CD14-positive monocyte (primary cell): ENCODE measurements at regions not wholly inside any gene's neighbourhood (a gene's known extent, or its start where the extent isn't known, plus 50 kb on each side); places are given as distances from the start of the nearest gene placed in this dataset.

Experiments
- DNase-seq, 3 donors: peaks; one replicate each; pipeline ENCODE4 v3.0.0-alpha.2; 2011 to 2022
- H2AFZ ChIP-seq: 2 replicates; pipeline ENCODE4 v1.6.0; 2012; ENCODE audit warnings: mild to moderate bottlenecking, low read depth, low read length, inconsistent platforms; ENCODE audit not compliant: insufficient read depth, poor library complexity, severe bottlenecking
- H3K27ac ChIP-seq, 2 donors: 1 replicate in 1 of 2; 2 replicates in 1 of 2; pipeline ENCODE4 v1.5.1; 2012 to 2013; ENCODE audit warnings: low read length in 2 of 2, control low read depth in 1 of 2, inconsistent platforms in 1 of 2, low read depth in 1 of 2, mild to moderate bottlenecking in 1 of 2
- H3K27me3 ChIP-seq, 2 donors: one replicate each; pipeline versions ENCODE4 v1.6.0 to v1.6.1; 2011 to 2013; ENCODE audit warnings: low read length in 2 of 2; ENCODE audit not compliant: control insufficient read depth in 2 of 2, insufficient read depth in 2 of 2
- H3K36me3 ChIP-seq, 2 donors: replicated peaks in 1 of 2; 1 replicate in 1 of 2; 2 replicates in 1 of 2; pipeline versions ENCODE4 v1.5.1 to v1.6.1; 2012 to 2013; ENCODE audit warnings: low read length in 2 of 2, control low read depth in 1 of 2, inconsistent platforms in 1 of 2, mild to moderate bottlenecking in 1 of 2; ENCODE audit not compliant: insufficient read depth in 2 of 2, control insufficient read depth in 1 of 2
- H3K4me1 ChIP-seq, 2 donors: 1 replicate in 1 of 2; 2 replicates in 1 of 2; pipeline versions ENCODE4 v1.5.1 to v1.6.1; 2012 to 2013; ENCODE audit warnings: low read length in 2 of 2, control low read depth in 1 of 2, inconsistent platforms in 1 of 2, mild to moderate bottlenecking in 1 of 2, moderate library complexity in 1 of 2; ENCODE audit not compliant: insufficient read depth in 2 of 2, control insufficient read depth in 1 of 2
- H3K4me2 ChIP-seq: replicated peaks from 2 replicates; pipeline ENCODE3; 2012; ENCODE audit warnings: low read length, moderate library complexity, mild to moderate bottlenecking; ENCODE audit not compliant: poor library complexity, severe bottlenecking; ENCODE audit errors: extremely low read depth
- H3K4me3 ChIP-seq, 3 experiments: fragments of 200-600 bp in 1 of 3; sonication (generic) in 1 of 3; replicated peaks in 1 of 3; 1 replicate in 2 of 3; 2 replicates in 1 of 3; pipeline ENCODE4 v1.5.1; 2011 to 2013; ENCODE audit warnings: low read length in 3 of 3, mild to moderate bottlenecking in 3 of 3, control low read depth in 2 of 3, low read depth in 2 of 3, inconsistent platforms in 1 of 3, moderate library complexity in 1 of 3
- H3K79me2 ChIP-seq: 2 replicates; pipeline ENCODE4 v1.6.0; 2012; ENCODE audit warnings: mild to moderate bottlenecking, control low read depth, inconsistent platforms, low read length, moderate library complexity; ENCODE audit not compliant: insufficient read depth
- H3K9ac ChIP-seq: 2 replicates; pipeline ENCODE4 v1.6.0; 2017; ENCODE audit warnings: low read length, mild to moderate bottlenecking; ENCODE audit not compliant: insufficient read depth, poor library complexity, severe bottlenecking
- H3K9me3 ChIP-seq, 2 donors: replicated peaks in 1 of 2; 1 replicate in 1 of 2; 2 replicates in 1 of 2; pipeline versions ENCODE4 v1.5.1 to v1.6.1; 2012 to 2013; ENCODE audit warnings: low read length in 2 of 2, control low read depth in 1 of 2; ENCODE audit not compliant: control insufficient read depth in 1 of 2, insufficient read depth in 1 of 2
- H4K20me1 ChIP-seq: 2 replicates; pipeline ENCODE4 v1.6.0; 2012; ENCODE audit warnings: mild to moderate bottlenecking, low read length, control low read depth, moderate library complexity; ENCODE audit not compliant: insufficient read depth
- H3K27ac Mint-ChIP-seq, 7 donors: one replicate each; pipeline ENCODE4 v1.8.0; 2020; ENCODE audit warnings: mild to moderate bottlenecking in 7 of 7, mixed read lengths in 7 of 7, moderate library complexity in 6 of 7, inconsistent platforms in 2 of 7
- H3K27me3 Mint-ChIP-seq, 3 donors: one replicate each; pipeline ENCODE4 v1.8.0; 2021 to 2022; ENCODE audit warnings: low read depth in 3 of 3, mild to moderate bottlenecking in 3 of 3, mixed read lengths in 3 of 3, moderate library complexity in 3 of 3, inconsistent platforms in 1 of 3
- H3K36me3 Mint-ChIP-seq, 2 donors: one replicate each; pipeline ENCODE4 v1.8.0; 2020; ENCODE audit warnings: mixed read lengths in 2 of 2, inconsistent platforms in 1 of 2, mild to moderate bottlenecking in 1 of 2
- H3K4me1 Mint-ChIP-seq: one replicate; pipeline ENCODE4 v1.8.0; 2020; ENCODE audit warnings: mild to moderate bottlenecking, mixed read lengths
- H3K4me3 Mint-ChIP-seq, 2 donors: one replicate each; pipeline ENCODE4 v1.8.0; 2020; ENCODE audit warnings: mild to moderate bottlenecking in 2 of 2, mixed read lengths in 2 of 2, moderate library complexity in 1 of 2
- H3K9me3 Mint-ChIP-seq, 7 donors: one replicate each; pipeline ENCODE4 v1.8.0; 2020 to 2022; ENCODE audit warnings: mixed read lengths in 7 of 7, mild to moderate bottlenecking in 6 of 7, moderate library complexity in 6 of 7, inconsistent platforms in 2 of 7
- WGBS: methylation state at CpG from one replicate; pipeline ENCODE4 v1.1.5; 2013; ENCODE audit warnings: missing lambda C conversion rate; ENCODE audit not compliant: insufficient coverage; 5-methylcytosine and 5-hydroxymethylcytosine counted together
- intact Hi-C, 2 donors: fragments of 100-400 bp; cut with micrococcal nuclease; formaldehyde crosslinking; loops; one replicate each; pipeline versions ENCODE4 v1.15.0 to v1.15.1; 2023
- TF ChIP-seq, protein P1 (sequence below): fragments of 200-600 bp; IDR thresholded peaks from one replicate; pipeline ENCODE4 v1.8.0; 2022; ENCODE audit warnings: antibody characterized with exemption, mild to moderate bottlenecking

DNA sequence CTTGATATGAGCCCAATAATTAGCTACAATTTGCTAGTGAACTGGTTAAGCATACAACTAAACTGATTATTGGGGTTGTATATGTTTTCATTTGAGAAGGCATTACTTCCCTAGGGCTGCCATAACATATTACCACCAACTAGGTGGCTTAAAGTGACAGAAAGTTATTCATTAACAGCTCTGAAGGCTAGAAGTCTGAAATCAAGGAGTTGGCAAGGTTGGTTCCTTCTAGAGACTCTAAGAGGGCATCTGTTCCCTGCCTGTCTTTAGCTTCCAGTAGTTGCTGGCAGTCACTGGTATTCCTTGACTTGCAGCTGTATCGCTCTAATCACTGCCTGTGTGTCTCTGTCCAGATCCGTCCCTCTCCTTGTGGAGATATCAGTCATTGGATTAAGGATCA lies 86.3 kb downstream of the LHX9 start:
- Histone ChIP-seq H3K9me3 (peaks cover 0 to 2% of the 10 kb centered on the region in 2 donors), H2AFZ (no peak overlapping the region), H3K27ac (no peak overlapping the region), H3K27me3 (no peaks in the 10 kb centered on the region), H3K79me2 (no peaks in the 10 kb centered on the region), H3K4me2 (no peak overlapping the region), H3K4me3 (no peak overlapping the region), H3K4me1 (no peaks in the 10 kb centered on the region), H3K36me3 (no peaks in the 10 kb centered on the region), H3K9ac (no peak overlapping the region), H4K20me1 (no peaks in the 10 kb centered on the region)
- WGBS = no CpG with 5 or more reads among the region's 2 CpGs
- H3K36me3 Mint-ChIP-seq = no peaks in the 10 kb centered on the region
- intact Hi-C loops = no loop called here
- no peak overlapping the region for H3K27ac Mint-ChIP-seq
- no peak for DNase-seq
- H3K27me3 Mint-ChIP-seq = peaks cover 0 to 2% (median 0%) of the 10 kb centered on the region in 3 donors
- TF ChIP-seq, protein P1, sequence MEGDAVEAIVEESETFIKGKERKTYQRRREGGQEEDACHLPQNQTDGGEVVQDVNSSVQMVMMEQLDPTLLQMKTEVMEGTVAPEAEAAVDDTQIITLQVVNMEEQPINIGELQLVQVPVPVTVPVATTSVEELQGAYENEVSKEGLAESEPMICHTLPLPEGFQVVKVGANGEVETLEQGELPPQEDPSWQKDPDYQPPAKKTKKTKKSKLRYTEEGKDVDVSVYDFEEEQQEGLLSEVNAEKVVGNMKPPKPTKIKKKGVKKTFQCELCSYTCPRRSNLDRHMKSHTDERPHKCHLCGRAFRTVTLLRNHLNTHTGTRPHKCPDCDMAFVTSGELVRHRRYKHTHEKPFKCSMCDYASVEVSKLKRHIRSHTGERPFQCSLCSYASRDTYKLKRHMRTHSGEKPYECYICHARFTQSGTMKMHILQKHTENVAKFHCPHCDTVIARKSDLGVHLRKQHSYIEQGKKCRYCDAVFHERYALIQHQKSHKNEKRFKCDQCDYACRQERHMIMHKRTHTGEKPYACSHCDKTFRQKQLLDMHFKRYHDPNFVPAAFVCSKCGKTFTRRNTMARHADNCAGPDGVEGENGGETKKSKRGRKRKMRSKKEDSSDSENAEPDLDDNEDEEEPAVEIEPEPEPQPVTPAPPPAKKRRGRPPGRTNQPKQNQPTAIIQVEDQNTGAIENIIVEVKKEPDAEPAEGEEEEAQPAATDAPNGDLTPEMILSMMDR = no peak
- no peaks in the 10 kb centered on the region for H3K4me1 Mint-ChIP-seq
- H3K4me3 Mint-ChIP-seq = no peak overlapping the region
- peaks cover 0 to 4% (median 0%) of the 10 kb centered on the region in 7 donors for H3K9me3 Mint-ChIP-seq

DNA sequence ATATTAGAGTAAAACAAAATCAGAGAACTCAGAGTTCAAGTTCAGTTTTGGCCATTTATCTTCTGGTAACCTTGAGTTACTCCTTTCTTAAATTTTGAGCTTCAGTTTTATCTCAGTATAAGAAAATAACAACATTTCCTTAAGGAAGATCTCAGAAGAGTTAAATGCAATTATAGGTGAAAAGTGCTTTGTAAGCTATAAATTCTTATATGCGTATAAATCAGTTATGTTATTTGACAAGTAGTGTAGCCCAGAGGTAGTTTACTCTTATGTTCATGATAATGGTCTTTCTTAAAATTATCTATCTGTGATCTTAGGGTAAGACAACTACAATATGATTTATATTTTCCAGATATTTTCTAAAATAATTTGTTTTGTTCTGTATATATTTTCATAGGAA lies 89.8 kb downstream of the LHX9 start:
- H3K9me3 Mint-ChIP-seq = peaks cover 8 to 28% (median 18%) of the 10 kb centered on the region in 7 donors
- Histone ChIP-seq H3K9ac (no peak overlapping the region), H3K9me3 (peaks cover 14 to 24% of the 10 kb centered on the region in 2 donors), H4K20me1 (no peaks in the 10 kb centered on the region), H2AFZ (no peak overlapping the region), H3K4me2 (no peak overlapping the region), H3K36me3 (no peaks in the 10 kb centered on the region), H3K79me2 (no peaks in the 10 kb centered on the region), H3K4me1 (no peaks in the 10 kb centered on the region), H3K4me3 (no peak overlapping the region), H3K27me3 (no peaks in the 10 kb centered on the region), H3K27ac (no peak overlapping the region)
- H3K4me3 Mint-ChIP-seq = no peak overlapping the region
- H3K27ac Mint-ChIP-seq = no peak overlapping the region
- WGBS = no CpG with 5 or more reads among the region's 1 CpG
- no peaks in the 10 kb centered on the region for H3K4me1 Mint-ChIP-seq
- TF ChIP-seq, protein P1 = no peak
- no peaks in the 10 kb centered on the region for H3K36me3 Mint-ChIP-seq
- intact Hi-C loops = no loop called here
- no peak for DNase-seq
- peaks cover 0 to 2% (median 0%) of the 10 kb centered on the region in 3 donors for H3K27me3 Mint-ChIP-seq
